Thoracic aorta (tissue), 2 donors: ENCODE measurements at regions not wholly inside any gene's neighbourhood (a gene's known extent, or its start where the extent isn't known, plus 50 kb on each side); places are given as distances from the start of the nearest gene placed in this dataset.

Experiments
- ATAC-seq: fragments of 150-250 bp; one replicate; pipeline ENCODE4 v1.8.0; 2017; ENCODE audit warnings: low read depth; ENCODE audit not compliant: insufficient number of reproducible peaks, low FRiP score
- DNase-seq: peaks from one replicate; pipeline ENCODE4 v3.0.0-alpha.2; 2020; ENCODE audit warnings: low spot score
- H3K27ac ChIP-seq, 2 donors: fragments of 200-600 bp; sonication (generic); 1 replicate in 1 of 2; 2 replicates in 1 of 2; pipeline ENCODE4 v1.5.1; 2016; ENCODE audit warnings: mild to moderate bottlenecking in 2 of 2, moderate library complexity in 2 of 2
- H3K27me3 ChIP-seq: fragments of 200-600 bp; sonication (generic); replicated peaks from 2 replicates; pipeline ENCODE4 v1.6.0; 2016; ENCODE audit warnings: mild to moderate bottlenecking; ENCODE audit not compliant: insufficient read depth
- H3K36me3 ChIP-seq: fragments of 200-600 bp; sonication (generic); one replicate; pipeline ENCODE4 v1.5.1; 2016
- H3K4me1 ChIP-seq, 2 donors: fragments of 200-600 bp; sonication (generic); 1 replicate in 1 of 2; 2 replicates in 1 of 2; pipeline versions ENCODE4 v1.5.1 to v1.6.0; 2016; ENCODE audit warnings: low read depth in 2 of 2, mild to moderate bottlenecking in 1 of 2; ENCODE audit not compliant: control insufficient read depth in 1 of 2
- H3K4me3 ChIP-seq: fragments of 200-600 bp; sonication (generic); 2 replicates; pipeline ENCODE4 v1.5.1; 2016; ENCODE audit warnings: mild to moderate bottlenecking
- H3K9me3 ChIP-seq: fragments of 200-600 bp; sonication (generic); 2 replicates; pipeline ENCODE4 v1.5.1; 2016
- CTCF ChIP-seq: fragments of 200-600 bp; sonication (generic); IDR thresholded peaks from one replicate; pipeline ENCODE4 v1.5.1; 2019; ENCODE audit warnings: antibody characterized with exemption

GRCh38 chr16:27689711-27690110 is 139.8 kb downstream of the KATNIP start:
- DNase-seq, result no peak
- TF ChIP-seq CTCF, result no peak

DNA sequence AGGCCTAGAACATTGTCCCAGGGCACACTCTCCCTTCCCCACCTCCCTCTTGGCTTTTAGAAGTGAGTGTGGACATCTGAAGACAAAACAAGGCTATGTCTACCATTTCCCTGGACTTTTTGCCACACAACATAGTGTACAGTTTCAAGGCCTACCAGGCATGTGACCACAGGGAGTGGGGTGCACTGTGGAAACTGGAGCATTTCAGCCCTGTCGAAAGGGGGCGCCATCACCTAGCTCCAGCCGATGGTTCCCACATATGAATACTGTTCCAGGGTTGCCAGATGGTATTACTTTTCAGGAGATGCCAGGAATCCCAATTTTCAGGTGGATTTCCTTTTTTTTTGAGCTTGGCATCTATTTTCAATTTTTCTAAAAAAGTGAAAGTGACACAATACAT is 140.7 kb downstream of the KATNIP start:
- no peak overlapping the region for H3K27ac ChIP-seq
- no peaks in the 10 kb centered on the region for H3K9me3 ChIP-seq
- H3K4me3 ChIP-seq, result no peak overlapping the region
- DNase-seq, result no peak
- no peak for ATAC-seq
- TF ChIP-seq CTCF, result peak; percentile 29
- no peaks in the 10 kb centered on the region for H3K27me3 ChIP-seq
- H3K4me1 ChIP-seq, result no peaks in the 10 kb centered on the region
- H3K36me3 ChIP-seq, result no peaks in the 10 kb centered on the region

More at GRCh38 chr16:27689711-27690110, 139.8 kb downstream of the KATNIP start:
- no peaks in the 10 kb centered on the region for H3K9me3 ChIP-seq
- H3K27me3 ChIP-seq, result no peaks in the 10 kb centered on the region
- ATAC-seq, result no peak
- H3K36me3 ChIP-seq, result no peaks in the 10 kb centered on the region
- H3K4me1 ChIP-seq, result no peaks in the 10 kb centered on the region
- H3K4me3 ChIP-seq, result no peak overlapping the region
- no peak overlapping the region for H3K27ac ChIP-seq

DNA sequence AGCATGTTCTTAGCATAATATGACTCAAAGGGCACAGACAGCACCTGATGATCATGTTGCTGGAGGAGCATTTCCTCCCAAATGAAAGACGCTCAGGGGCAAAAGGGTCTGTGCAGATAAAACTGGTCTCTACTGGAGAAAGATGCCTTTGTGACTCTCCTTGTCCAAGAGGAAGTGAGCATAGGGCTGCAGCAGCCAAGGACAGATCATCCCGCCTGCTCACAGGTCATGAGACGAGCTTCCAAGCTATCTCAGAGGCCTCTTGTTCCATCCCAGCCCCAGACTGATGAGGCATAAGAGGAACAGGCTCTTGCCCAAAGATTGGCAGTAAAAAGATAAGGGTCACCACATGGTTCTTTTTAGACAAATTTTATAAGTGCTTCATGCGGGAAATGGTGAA is 141.8 kb downstream of the KATNIP start:
- Histone ChIP-seq H3K4me1 (no peaks in the 10 kb centered on the region), H3K27me3 (no peaks in the 10 kb centered on the region), H3K36me3 (no peaks in the 10 kb centered on the region), H3K9me3 (no peaks in the 10 kb centered on the region), H3K27ac (no peak overlapping the region), H3K4me3 (no peak overlapping the region)
- DNase-seq (no peak), ATAC-seq (no peak)
- TF ChIP-seq CTCF, result no peak

- no peak for TF ChIP-seq CTCF
- no peaks in the 10 kb centered on the region for H3K9me3 ChIP-seq
- H3K36me3 ChIP-seq, result no peaks in the 10 kb centered on the region
- no peaks in the 10 kb centered on the region for H3K27me3 ChIP-seq
- ATAC-seq (no peak), DNase-seq (no peak)
- no peak overlapping the region for H3K4me3 ChIP-seq
- H3K4me1 ChIP-seq, result no peaks in the 10 kb centered on the region
- no peak overlapping the region for H3K27ac ChIP-seq
These were observed 142.6 kb downstream of the KATNIP start for GRCh38 chr16:27692576-27692975.

- Histone ChIP-seq H3K4me3 (no peak overlapping the region), H3K36me3 (peaks cover 11% of the 10 kb centered on the region), H3K9me3 (no peaks in the 10 kb centered on the region), H3K4me1 (no peaks in the 10 kb centered on the region), H3K27ac (no peak overlapping the region), H3K27me3 (no peaks in the 10 kb centered on the region)
- ATAC-seq, result no peak
- DNase-seq, result no peak
- no peak for TF ChIP-seq CTCF
These were observed 145.2 kb downstream of the KATNIP start for GRCh38 chr16:27695161-27695560.
